GM12878 (cell line): ENCODE measurements at regions not wholly inside any gene's neighbourhood (a gene's known extent, or its start where the extent isn't known, plus 50 kb on each side); places are given as distances from the start of the nearest gene placed in this dataset.

Experiments used
- ATAC-seq: fragments of 200-7000 bp; cut with Tn5 transposase; 3 replicates; pipeline ENCODE4 v1.9.1; 2020; ENCODE audit warnings: mild to moderate bottlenecking, moderate library complexity
- BruUV-seq: library from RNA; stranded (reverse); fragments of 400-500 nt; replicated peaks from 2 replicates; lab custom pipeline; 2021; lab: Mats Ljungman, UMichigan
- CTCF ChIA-PET: fragments of 300-600 bp; sonication (Branson Sonifier 250); formaldehyde crosslinking; extraction: SDS; loops from one replicate; lab custom pipeline; 2021; ENCODE audit warnings: inconsistent platforms; lab: Yijun Ruan, JAX
- POLR2A ChIA-PET: fragments of 350-600 bp; formaldehyde crosslinking; extraction: SDS; loops from one replicate; lab custom pipeline; 2021; ENCODE audit warnings: inconsistent platforms; lab: Charles Lee
- RAD21 ChIA-PET: fragments of 300-600 bp; sonication (Branson Sonifier 250); formaldehyde crosslinking; loops from one replicate; lab custom pipeline; 2023; ENCODE audit warnings: antibody characterized with exemption; ENCODE audit not compliant: unreplicated experiment; lab: Charles Lee
- SMC1A ChIA-PET: fragments of 300-600 bp; sonication (Branson Sonifier 250); formaldehyde crosslinking; loops from one replicate; lab custom pipeline; 2023; ENCODE audit not compliant: unreplicated experiment, uncharacterized antibody; lab: Charles Lee
- DNase-seq: peaks from one replicate; pipeline ENCODE4 v3.0.0-alpha.2; 2011; ENCODE audit warnings: low read depth, low spot score
- FAIRE-seq: peaks from 3 replicates; lab custom pipeline; 2011; peaks lifted over from hg19 to GRCh38; lab: Jason Lieb, UNC
- H2AFZ ChIP-seq: 2 replicates; pipeline ENCODE4 v1.6.0; 2011; ENCODE audit warnings: low read depth, low read length, control low read depth; ENCODE audit not compliant: control insufficient read depth
- H3K27ac ChIP-seq: 2 replicates; pipeline ENCODE4 v1.5.1; 2011; ENCODE audit warnings: control low read depth; ENCODE audit not compliant: control insufficient read depth, insufficient read depth
- H3K27me3 ChIP-seq, 2 experiments: replicated peaks in 1 of 2; 2 replicates each; pipeline versions ENCODE4 v1.6.0 to v1.6.1; 2011; ENCODE audit warnings: low read length in 1 of 2; ENCODE audit not compliant: control insufficient read depth in 2 of 2, insufficient read depth in 2 of 2
- H3K36me3 ChIP-seq, 2 experiments: 2 replicates each; pipeline ENCODE4 v1.5.1; 2011; ENCODE audit warnings: low read length in 1 of 2; ENCODE audit not compliant: control insufficient read depth in 2 of 2, insufficient read depth in 2 of 2
- H3K4me1 ChIP-seq: 2 replicates; pipeline ENCODE4 v1.6.1; 2011; ENCODE audit warnings: mild to moderate bottlenecking, low read length, moderate library complexity, mixed read lengths; ENCODE audit not compliant: control insufficient read depth, insufficient read depth
- H3K4me2 ChIP-seq: 2 replicates; pipeline ENCODE4 v1.6.0; 2011; ENCODE audit warnings: control low read depth; ENCODE audit not compliant: control insufficient read depth, insufficient read depth
- H3K4me3 ChIP-seq: fragments of 200-600 bp; sonication (generic); 2 replicates; pipeline ENCODE4 v1.5.1; 2016
- H3K79me2 ChIP-seq: 2 replicates; pipeline ENCODE4 v1.6.0; 2011; ENCODE audit warnings: low read length; ENCODE audit not compliant: control insufficient read depth, insufficient read depth
- H3K9ac ChIP-seq: 2 replicates; pipeline ENCODE4 v1.8.0; 2011; ENCODE audit warnings: low read length, control low read depth, mixed read lengths; ENCODE audit not compliant: control insufficient read depth, insufficient read depth
- H3K9me3 ChIP-seq: replicated peaks from 3 replicates; pipeline ENCODE4 v1.5.1; 2011; ENCODE audit warnings: mild to moderate bottlenecking, low read length; ENCODE audit not compliant: control insufficient read depth, insufficient read depth
- H4K20me1 ChIP-seq: 2 replicates; pipeline ENCODE4 v1.6.0; 2011; ENCODE audit not compliant: control insufficient read depth, insufficient read depth
- CBX5 ChIP-seq: sonication (generic); IDR thresholded peaks from 2 replicates; pipeline ENCODE4 v1.6.1; 2016; ENCODE audit warnings: low read depth, moderate library complexity, mild to moderate bottlenecking, inconsistent platforms
- CREM ChIP-seq: IDR thresholded peaks from 2 replicates; pipeline ENCODE4 v1.6.1; 2014; ENCODE audit warnings: antibody characterized with exemption, low read depth
- HDAC2 ChIP-seq: fragments of 200-600 bp; sonication (generic); IDR thresholded peaks from 2 replicates; pipeline ENCODE4 v1.6.1; 2017
- JUND ChIP-seq: IDR thresholded peaks from 2 replicates; pipeline ENCODE4 v1.6.1; 2012; ENCODE audit warnings: low read depth, mild to moderate bottlenecking, low read length, improper control_type of control experiment, moderate library complexity
- KLF5 ChIP-seq: fragments of 450-650 bp; IDR thresholded peaks from 2 replicates; pipeline ENCODE4 v1.6.1; 2014; ENCODE audit warnings: mild to moderate bottlenecking; ENCODE audit not compliant: partially characterized antibody
- MXI1 ChIP-seq: fragments of 150-350 bp; IDR thresholded peaks from 2 replicates; pipeline ENCODE4 v1.6.1; 2011; ENCODE audit warnings: low read depth, mild to moderate bottlenecking, inconsistent platforms, low read length, improper control_type of control experiment
- PAX8 ChIP-seq: fragments of 450-650 bp; IDR thresholded peaks from 2 replicates; pipeline ENCODE4 v1.6.1; 2017; ENCODE audit warnings: mild to moderate bottlenecking, moderate library complexity
- PML ChIP-seq: IDR thresholded peaks from 2 replicates; pipeline ENCODE4 v1.6.1; 2012; ENCODE audit warnings: low read length, inconsistent platforms
- SREBF2 ChIP-seq: IDR thresholded peaks from 2 replicates; pipeline ENCODE4 v1.6.1; 2012; ENCODE audit warnings: mild to moderate bottlenecking, low read length
- SUZ12 ChIP-seq: fragments of 200-600 bp; sonication (generic); IDR thresholded peaks from one replicate; pipeline ENCODE4 v1.6.1; 2018; ENCODE audit warnings: antibody characterized with exemption, mild to moderate bottlenecking; ENCODE audit not compliant: unreplicated experiment
- TARDBP ChIP-seq: IDR thresholded peaks from 2 replicates; pipeline ENCODE4 v1.6.1; 2016; ENCODE audit warnings: borderline replicate concordance
- TBL1XR1 ChIP-seq: IDR thresholded peaks from 2 replicates; pipeline ENCODE4 v1.6.1; 2012; ENCODE audit warnings: low read depth, low read length, improper control_type of control experiment
- WGBS: methylation state at CpG from one replicate; pipeline ENCODE4 v1.1.6; 2016; ENCODE audit warnings: low lambda C conversion rate; ENCODE audit not compliant: insufficient replicate concordance, insufficient coverage; ENCODE audit errors: missing lambda C conversion rate; 5-methylcytosine and 5-hydroxymethylcytosine counted together
- in situ Hi-C: fragments of 300-500 bp; cut with MboI; formaldehyde crosslinking; loops from 9 replicates; pipeline ENCODE4 v1.14.3; 2018; ENCODE audit warnings: mixed read lengths
- intact Hi-C: fragments of 100-400 bp; cut with micrococcal nuclease; formaldehyde crosslinking; loops from one replicate; pipeline ENCODE4 v1.14.2; 2022; ENCODE audit not compliant: unreplicated experiment

- no peak for TF ChIP-seq HDAC2
- no peak for TF ChIP-seq CREM
- no peak for TF ChIP-seq JUND
- no peak for TF ChIP-seq SUZ12
- TF ChIP-seq PAX8 = no peak
- no peak for TF ChIP-seq PML
- TF ChIP-seq MXI1 = no peak
- no peak for TF ChIP-seq TBL1XR1
- no peak for TF ChIP-seq TARDBP
- no peak for TF ChIP-seq SREBF2
- TF ChIP-seq CBX5 = no peak
- no peak for TF ChIP-seq KLF5
- in situ Hi-C loops = no loop called here
- DNase-seq = no peak
- FAIRE-seq = no peak
- Histone ChIP-seq H3K4me1 (no peaks in the 10 kb centered on the region), H3K27me3 (no peaks in the 10 kb centered on the region), H3K79me2 (no peaks in the 10 kb centered on the region), H3K4me3 (no peak overlapping the region), H3K4me2 (no peak overlapping the region), H4K20me1 (no peaks in the 10 kb centered on the region), H3K9me3 (no peaks in the 10 kb centered on the region; the same call in 2 of the 3 replicates), H2AFZ (no peak overlapping the region), H3K27ac (no peak overlapping the region), H3K36me3 (no peaks in the 10 kb centered on the region), H3K9ac (no peak overlapping the region)
- ChIA-PET POLR2A (no interaction called here), SMC1A (no interaction called here), CTCF (no interaction called here), RAD21 (no interaction called here)
- no peak for ATAC-seq
- intact Hi-C loops = no loop called here
- 11% methylated on average over 5 of the region's 5 CpGs for WGBS
- no TSS peak for BruUV-seq
These were observed 273.5 kb upstream of the IRX5 start for GRCh38 chr16:54657058-54657708.
